Tibial nerve (tissue), 4 donors: ENCODE measurements at regions not wholly inside any gene's neighbourhood (a gene's known extent, or its start where the extent isn't known, plus 50 kb on each side); places are given as distances from the start of the nearest gene placed in this dataset.

Experiments used
- DNase-seq, 2 donors: peaks; one replicate each; pipeline ENCODE4 v3.0.0-alpha.2; 2019; ENCODE audit warnings: low spot score in 2 of 2
- H3K27ac ChIP-seq, 4 donors: fragments of 200-600 bp; sonication (generic) in 3 of 4; one replicate each; pipeline ENCODE4 v1.5.1; 2017 to 2019; ENCODE audit warnings: mild to moderate bottlenecking in 1 of 4
- H3K27me3 ChIP-seq, 2 donors: fragments of 200-600 bp; sonication (generic) in 1 of 2; one replicate each; pipeline versions ENCODE4 v1.5.1 to v1.6.0; 2017 to 2019
- H3K36me3 ChIP-seq, 3 donors: fragments of 200-600 bp; sonication (generic); one replicate each; pipeline ENCODE4 v1.5.1; 2018 to 2019
- H3K4me1 ChIP-seq, 4 donors: fragments of 200-600 bp; sonication (generic) in 3 of 4; one replicate each; pipeline ENCODE4 v1.5.1; 2017 to 2019
- H3K4me3 ChIP-seq, 4 donors: fragments of 200-600 bp; sonication (generic) in 3 of 4; one replicate each; pipeline ENCODE4 v1.5.1; 2017 to 2019; ENCODE audit warnings: mild to moderate bottlenecking in 1 of 4, moderate library complexity in 1 of 4
- H3K9me3 ChIP-seq, 4 donors: fragments of 200-600 bp; sonication (generic) in 3 of 4; one replicate each; pipeline ENCODE4 v1.5.1; 2017 to 2019
- CTCF ChIP-seq, 5 experiments: fragments of 200-600 bp in 3 of 5; fragments of 450-650 bp in 2 of 5; sonication (generic) in 3 of 5; IDR thresholded peaks; one replicate each; pipeline ENCODE4 v1.5.1; 2016 to 2019; ENCODE audit warnings: antibody characterized with exemption in 5 of 5, mild to moderate bottlenecking in 3 of 5, moderate library complexity in 2 of 5
- EP300 ChIP-seq, 2 donors: sonication (generic); formaldehyde crosslinking; IDR thresholded peaks; one replicate each; pipeline ENCODE4 v1.6.1; 2017; ENCODE audit warnings: antibody characterized with exemption in 2 of 2, mild to moderate bottlenecking in 1 of 2
- POLR2A ChIP-seq, 2 donors: fragments of 450-650 bp; IDR thresholded peaks; one replicate each; pipeline ENCODE4 v1.6.1; 2017; ENCODE audit warnings: antibody characterized with exemption in 2 of 2, mild to moderate bottlenecking in 2 of 2, moderate library complexity in 2 of 2
- WGBS, 2 donors: methylation state at CpG; one replicate each; pipeline ENCODE4 v1.1.5; 2018; 5-methylcytosine and 5-hydroxymethylcytosine counted together

GRCh38 chr15:72962054-72962702 lies 90.1 kb upstream of the NEO1 start:
- Histone ChIP-seq H3K4me1 (no peaks in the 10 kb centered on the region), H3K27ac (no peak overlapping the region), H3K9me3 (peaks cover 0 to 9% (median 0%) of the 10 kb centered on the region in 4 donors), H3K27me3 (no peaks in the 10 kb centered on the region), H3K36me3 (no peaks in the 10 kb centered on the region), H3K4me3 (no peak overlapping the region)
- no peak for DNase-seq
- no peak for TF ChIP-seq POLR2A (IDR thresholded peaks at IDR 0.05)
- WGBS, 2 donors = 86 to 87% methylated on average over 8 of the region's 8 CpGs

- DNase-seq = no peak
- Histone ChIP-seq H3K4me3 (no peak overlapping the region), H3K27me3 (no peaks in the 10 kb centered on the region), H3K9me3 (peaks cover 0 to 9% (median 0%) of the 10 kb centered on the region in 4 donors), H3K27ac (no peak overlapping the region), H3K4me1 (no peaks in the 10 kb centered on the region), H3K36me3 (no peaks in the 10 kb centered on the region)
- TF ChIP-seq CTCF (IDR thresholded peaks at IDR 0.05) (no peak), POLR2A (IDR thresholded peaks at IDR 0.05) (no peak), EP300 (IDR thresholded peaks at IDR 0.05) (no peak)
- WGBS, 2 donors = 74 to 88% methylated on average over 3 of the region's 3 CpGs
Observed at GRCh38 chr15:72961346-72961745, 90.9 kb upstream of the NEO1 start.

GRCh38 chr15:72958634-72959033 lies 93.6 kb upstream of the NEO1 start:
- H3K27me3 ChIP-seq = no peaks in the 10 kb centered on the region
- H3K9me3 ChIP-seq = peaks cover 0 to 9% (median 0%) of the 10 kb centered on the region in 4 donors
- no peaks in the 10 kb centered on the region for H3K36me3 ChIP-seq
- WGBS, 2 donors = 38 to 55% methylated on average over 3 of the region's 3 CpGs
- DNase-seq = no peak
- TF ChIP-seq POLR2A (IDR thresholded peaks at IDR 0.05) (no peak), EP300 (IDR thresholded peaks at IDR 0.05) (no peak), CTCF (IDR thresholded peaks at IDR 0.05) (no peak)
- no peak overlapping the region for H3K4me3 ChIP-seq
- H3K4me1 ChIP-seq = no peaks in the 10 kb centered on the region
- no peak overlapping the region for H3K27ac ChIP-seq

GRCh38 chr15:72953306-72953705 lies 99.0 kb upstream of the NEO1 start:
- Histone ChIP-seq H3K9me3 (peaks cover 0 to 5% (median 2%) of the 10 kb centered on the region in 4 donors), H3K27me3 (no peaks in the 10 kb centered on the region), H3K36me3 (no peaks in the 10 kb centered on the region), H3K4me3 (no peak overlapping the region), H3K4me1 (no peaks in the 10 kb centered on the region), H3K27ac (no peak overlapping the region)
- TF ChIP-seq POLR2A (IDR thresholded peaks at IDR 0.05) = no peak
- TF ChIP-seq CTCF (IDR thresholded peaks at IDR 0.05) = no peak
- TF ChIP-seq EP300 (IDR thresholded peaks at IDR 0.05) = no peak
- DNase-seq = no peak
- WGBS, 2 donors = 91 to 95% methylated on average over 6 of the region's 6 CpGs

- H3K36me3 ChIP-seq = no peaks in the 10 kb centered on the region
- no peak overlapping the region for H3K27ac ChIP-seq
- DNase-seq = no peak
- H3K27me3 ChIP-seq = no peaks in the 10 kb centered on the region
- no peak for TF ChIP-seq POLR2A (IDR thresholded peaks at IDR 0.05)
- no peak for TF ChIP-seq EP300 (IDR thresholded peaks at IDR 0.05)
- no peak overlapping the region for H3K4me3 ChIP-seq
- no peaks in the 10 kb centered on the region for H3K4me1 ChIP-seq
- 65 to 79% methylated on average over 1 of the region's 1 CpG for WGBS, 2 donors
- H3K9me3 ChIP-seq = peaks cover 0 to 16% (median 7%) of the 10 kb centered on the region in 4 donors
Observed at GRCh38 chr15:72952151-72952550, 100.1 kb upstream of the NEO1 start.

GRCh38 chr15:72948662-72949061 lies 103.6 kb upstream of the NEO1 start:
- DNase-seq = no peak
- TF ChIP-seq POLR2A (IDR thresholded peaks at IDR 0.05) (no peak), CTCF (IDR thresholded peaks at IDR 0.05) (no peak), EP300 (IDR thresholded peaks at IDR 0.05) (no peak)
- H3K27ac ChIP-seq = no peak overlapping the region

More at GRCh38 chr15:72948662-72949061, 103.6 kb upstream of the NEO1 start:
- peaks cover 0 to 24% (median 7%) of the 10 kb centered on the region in 4 donors for H3K9me3 ChIP-seq
- no peaks in the 10 kb centered on the region for H3K27me3 ChIP-seq
- no peaks in the 10 kb centered on the region for H3K4me1 ChIP-seq
- H3K4me3 ChIP-seq = no peak overlapping the region
- H3K36me3 ChIP-seq = no peaks in the 10 kb centered on the region
